ENCODE measurements at regions not wholly inside any gene's neighbourhood (a gene's known extent, or its start where the extent isn't known, plus 50 kb on each side); places are given as distances from the start of the nearest gene placed in this dataset.

- no peaks in the 10 kb centered on the region for H3K4me1 Mint-ChIP-seq (ENCODE audit: low read depth)
- no peak overlapping the region for H3K4me3 Mint-ChIP-seq (ENCODE audit: low read depth)
- no peaks in the 10 kb centered on the region for H3K9me3 Mint-ChIP-seq
- no peak overlapping the region for H3K27ac Mint-ChIP-seq
- intact Hi-C loops (cut with micrococcal nuclease) = no loop called here
- H3K36me3 Mint-ChIP-seq (ENCODE audit: low read depth) = no peaks in the 10 kb centered on the region
- H3K27me3 Mint-ChIP-seq (ENCODE audit: low read depth) = peaks cover 4% of the 10 kb centered on the region
- no peak for DNase-seq (ENCODE audit: low spot score)
These were observed 133.6 kb downstream of the C11orf91 start for GRCh38 chr11:33567004-33567403.

GRCh38 chr11:33564856-33565453 lies 135.7 kb downstream of the C11orf91 start:
- intact Hi-C loops (cut with micrococcal nuclease) = no loop called here
- H3K36me3 Mint-ChIP-seq (ENCODE audit: low read depth) = no peaks in the 10 kb centered on the region

GRCh38 chr11:33560729-33561128 lies 139.9 kb downstream of the C11orf91 start:
- Mint-ChIP-seq H3K4me3 (ENCODE audit: low read depth) (no peak overlapping the region), H3K27ac (no peak overlapping the region), H3K27me3 (ENCODE audit: low read depth) (peaks cover 5% of the 10 kb centered on the region)

More at GRCh38 chr11:33564856-33565453, 135.7 kb downstream of the C11orf91 start:
- no peaks in the 10 kb centered on the region for H3K4me1 Mint-ChIP-seq (ENCODE audit: low read depth)
- H3K4me3 Mint-ChIP-seq (ENCODE audit: low read depth) = no peak overlapping the region
- no peak overlapping the region for H3K27ac Mint-ChIP-seq
- no peaks in the 10 kb centered on the region for H3K9me3 Mint-ChIP-seq
- peaks cover 5% of the 10 kb centered on the region for H3K27me3 Mint-ChIP-seq (ENCODE audit: low read depth)
- no peak for DNase-seq (ENCODE audit: low spot score)

GRCh38 chr11:33559567-33559966 lies 141.1 kb downstream of the C11orf91 start:
- Mint-ChIP-seq H3K27ac (no peak overlapping the region), H3K27me3 (ENCODE audit: low read depth) (peaks cover 9% of the 10 kb centered on the region), H3K36me3 (ENCODE audit: low read depth) (no peaks in the 10 kb centered on the region), H3K4me3 (ENCODE audit: low read depth) (no peak overlapping the region), H3K9me3 (no peaks in the 10 kb centered on the region), H3K4me1 (ENCODE audit: low read depth) (no peaks in the 10 kb centered on the region)
- intact Hi-C loops (cut with micrococcal nuclease) = no loop called here
- no peak for DNase-seq (ENCODE audit: low spot score)

More at GRCh38 chr11:33560729-33561128, 139.9 kb downstream of the C11orf91 start:
- H3K36me3 Mint-ChIP-seq (ENCODE audit: low read depth) = no peaks in the 10 kb centered on the region
- no peaks in the 10 kb centered on the region for H3K9me3 Mint-ChIP-seq
- H3K4me1 Mint-ChIP-seq (ENCODE audit: low read depth) = no peaks in the 10 kb centered on the region
- intact Hi-C loops (cut with micrococcal nuclease) = no loop called here
- no peak for DNase-seq (ENCODE audit: low spot score)

GRCh38 chr11:33558097-33558496 lies 142.5 kb downstream of the C11orf91 start:
- no peak overlapping the region for H3K27ac Mint-ChIP-seq
- no peaks in the 10 kb centered on the region for H3K4me1 Mint-ChIP-seq (ENCODE audit: low read depth)
- peaks cover 9% of the 10 kb centered on the region for H3K27me3 Mint-ChIP-seq (ENCODE audit: low read depth)
- DNase-seq (ENCODE audit: low spot score) = no peak
- no peaks in the 10 kb centered on the region for H3K9me3 Mint-ChIP-seq
- no peaks in the 10 kb centered on the region for H3K36me3 Mint-ChIP-seq (ENCODE audit: low read depth)
- intact Hi-C loops (cut with micrococcal nuclease) = no loop called here
- H3K4me3 Mint-ChIP-seq (ENCODE audit: low read depth) = no peak overlapping the region

- H3K4me3 Mint-ChIP-seq (ENCODE audit: low read depth) = no peak overlapping the region
These were observed 143.4 kb downstream of the C11orf91 start for GRCh38 chr11:33557201-33557600.

GRCh38 chr11:33554219-33554618 lies 146.4 kb downstream of the C11orf91 start:
- Mint-ChIP-seq H3K4me1 (ENCODE audit: low read depth) (no peaks in the 10 kb centered on the region), H3K4me3 (ENCODE audit: low read depth) (no peak overlapping the region), H3K27ac (no peak overlapping the region), H3K36me3 (ENCODE audit: low read depth) (no peaks in the 10 kb centered on the region), H3K27me3 (ENCODE audit: low read depth) (peaks cover 12% of the 10 kb centered on the region), H3K9me3 (no peaks in the 10 kb centered on the region)
- DNase-seq (ENCODE audit: low spot score) = no peak
- intact Hi-C loops (cut with micrococcal nuclease) = no loop called here

More at GRCh38 chr11:33557201-33557600, 143.4 kb downstream of the C11orf91 start:
- intact Hi-C loops (cut with micrococcal nuclease) = no loop called here
- Mint-ChIP-seq H3K9me3 (no peaks in the 10 kb centered on the region), H3K4me1 (ENCODE audit: low read depth) (no peaks in the 10 kb centered on the region), H3K27me3 (ENCODE audit: low read depth) (peaks cover 9% of the 10 kb centered on the region), H3K27ac (no peak overlapping the region), H3K36me3 (ENCODE audit: low read depth) (no peaks in the 10 kb centered on the region)
- no peak for DNase-seq (ENCODE audit: low spot score)

- intact Hi-C loops (cut with micrococcal nuclease) = no loop called here
- H3K27ac Mint-ChIP-seq = no peak overlapping the region
- DNase-seq (ENCODE audit: low spot score) = no peak
- H3K9me3 Mint-ChIP-seq = no peaks in the 10 kb centered on the region
- no peak overlapping the region for H3K4me3 Mint-ChIP-seq (ENCODE audit: low read depth)
- H3K4me1 Mint-ChIP-seq (ENCODE audit: low read depth) = no peaks in the 10 kb centered on the region
- H3K36me3 Mint-ChIP-seq (ENCODE audit: low read depth) = no peaks in the 10 kb centered on the region
- peaks cover 13% of the 10 kb centered on the region for H3K27me3 Mint-ChIP-seq (ENCODE audit: low read depth)
These were observed 147.1 kb downstream of the C11orf91 start for GRCh38 chr11:33553486-33553885.

GRCh38 chr11:33552756-33553155 lies 147.9 kb downstream of the C11orf91 start:
- no peaks in the 10 kb centered on the region for H3K9me3 Mint-ChIP-seq
- H3K27me3 Mint-ChIP-seq (ENCODE audit: low read depth) = peaks cover 15% of the 10 kb centered on the region
- H3K4me1 Mint-ChIP-seq (ENCODE audit: low read depth) = no peaks in the 10 kb centered on the region
- no peak for DNase-seq (ENCODE audit: low spot score)
- H3K36me3 Mint-ChIP-seq (ENCODE audit: low read depth) = no peaks in the 10 kb centered on the region
- H3K27ac Mint-ChIP-seq = no peak overlapping the region
- intact Hi-C loops (cut with micrococcal nuclease) = no loop called here
- no peak overlapping the region for H3K4me3 Mint-ChIP-seq (ENCODE audit: low read depth)

- peaks cover 15% of the 10 kb centered on the region for H3K27me3 Mint-ChIP-seq (ENCODE audit: low read depth)
- DNase-seq (ENCODE audit: low spot score) = no peak
- H3K27ac Mint-ChIP-seq = no peak overlapping the region
- no peaks in the 10 kb centered on the region for H3K9me3 Mint-ChIP-seq
- no peaks in the 10 kb centered on the region for H3K36me3 Mint-ChIP-seq (ENCODE audit: low read depth)
- intact Hi-C loops (cut with micrococcal nuclease) = no loop called here
- no peak overlapping the region for H3K4me3 Mint-ChIP-seq (ENCODE audit: low read depth)
- H3K4me1 Mint-ChIP-seq (ENCODE audit: low read depth) = no peaks in the 10 kb centered on the region
These were observed 149.6 kb downstream of the C11orf91 start for GRCh38 chr11:33551051-33551450.

- Mint-ChIP-seq H3K27me3 (ENCODE audit: low read depth) (peaks cover 11% of the 10 kb centered on the region), H3K36me3 (ENCODE audit: low read depth) (no peaks in the 10 kb centered on the region), H3K4me3 (ENCODE audit: low read depth) (no peak overlapping the region), H3K27ac (no peak overlapping the region), H3K9me3 (no peaks in the 10 kb centered on the region), H3K4me1 (ENCODE audit: low read depth) (no peaks in the 10 kb centered on the region)
- no peak for DNase-seq (ENCODE audit: low spot score)
- intact Hi-C loops (cut with micrococcal nuclease) = loop anchor here (10.0 kb wide), 1 partner anchor 135 kb away; no protein-coding TSS in a partner anchor
These were observed 151.1 kb downstream of the C11orf91 start for GRCh38 chr11:33549483-33549882.

- DNase-seq (ENCODE audit: low spot score) = no peak
- Mint-ChIP-seq H3K4me1 (ENCODE audit: low read depth) (no peaks in the 10 kb centered on the region), H3K9me3 (no peaks in the 10 kb centered on the region), H3K27ac (no peak overlapping the region), H3K4me3 (ENCODE audit: low read depth) (no peak overlapping the region), H3K27me3 (ENCODE audit: low read depth) (peaks cover 9% of the 10 kb centered on the region), H3K36me3 (ENCODE audit: low read depth) (no peaks in the 10 kb centered on the region)
- intact Hi-C loops (cut with micrococcal nuclease) = loop anchor here (10.0 kb wide), 1 partner anchor 139 kb away; no protein-coding TSS in a partner anchor
These were observed 154.7 kb downstream of the C11orf91 start for GRCh38 chr11:33545931-33546330.

GRCh38 chr11:33544593-33545373 lies 155.8 kb downstream of the C11orf91 start:
- H3K27me3 Mint-ChIP-seq (ENCODE audit: low read depth) = peaks cover 9% of the 10 kb centered on the region

More at GRCh38 chr11:33544593-33545373, 155.8 kb downstream of the C11orf91 start:
- Mint-ChIP-seq H3K36me3 (ENCODE audit: low read depth) (no peaks in the 10 kb centered on the region), H3K4me1 (ENCODE audit: low read depth) (no peaks in the 10 kb centered on the region), H3K9me3 (no peaks in the 10 kb centered on the region), H3K27ac (no peak overlapping the region), H3K4me3 (ENCODE audit: low read depth) (no peak overlapping the region)
- intact Hi-C loops (cut with micrococcal nuclease) = loop anchor here (5.0 to 10.0 kb wide), 2 partner anchors 140 to 283 kb away; no protein-coding TSS in a partner anchor
- DNase-seq (ENCODE audit: low spot score) = no peak
